ENCODE measurements at regions not wholly inside any gene's neighbourhood (a gene's known extent, or its start where the extent isn't known, plus 50 kb on each side); places are given as distances from the start of the nearest gene placed in this dataset.
"Not testable (repeated sequence)": the region's sequence is repeated elsewhere in the genome, so short reads cannot be mapped to it uniquely, and the experiment has no call there.

GRCh38 chr1:157319567-157319966, 181.4 kb upstream of the ETV3 start:
- no peak for DNase-seq

- not testable (repeated sequence) for DNase-seq
These were observed 179.0 kb upstream of the ETV3 start for GRCh38 chr1:157317229-157317628.

GRCh38 chr1:157315544-157315943, 177.3 kb upstream of the ETV3 start:
- no peak for DNase-seq

- DNase-seq, result no peak
These were observed 176.2 kb upstream of the ETV3 start for GRCh38 chr1:157314408-157314807.

- DNase-seq, result no peak
These were observed 175.1 kb upstream of the ETV3 start for GRCh38 chr1:157313240-157313807.

- no peak for DNase-seq
These were observed 174.1 kb upstream of the ETV3 start for GRCh38 chr1:157312082-157312812.

- DNase-seq, result no peak
These were observed 173.5 kb upstream of the ETV3 start for GRCh38 chr1:157311730-157312081.

- DNase-seq, result not testable (repeated sequence)
These were observed 172.9 kb upstream of the ETV3 start for GRCh38 chr1:157310805-157311729.

GRCh38 chr1:157310401-157310800, 172.2 kb upstream of the ETV3 start:
- DNase-seq, result no peak

- no peak for DNase-seq
These were observed 169.3 kb upstream of the ETV3 start for GRCh38 chr1:157307491-157307890.

GRCh38 chr1:157306896-157307295, 168.7 kb upstream of the ETV3 start:
- DNase-seq, result no peak

GRCh38 chr1:157304271-157304670, 166.1 kb upstream of the ETV3 start:
- no peak for DNase-seq

GRCh38 chr1:157302724-157303123, 164.5 kb upstream of the ETV3 start:
- DNase-seq, result no peak

- no peak for DNase-seq
These were observed 164.0 kb upstream of the ETV3 start for GRCh38 chr1:157302199-157302497.

- no peak for DNase-seq
These were observed 163.4 kb upstream of the ETV3 start for GRCh38 chr1:157301477-157302198.

- not testable (repeated sequence) for DNase-seq
These were observed 156.4 kb upstream of the ETV3 start for GRCh38 chr1:157294387-157295145.

- DNase-seq, result no peak
These were observed 154.8 kb upstream of the ETV3 start for GRCh38 chr1:157292809-157293564.

GRCh38 chr1:157292302-157292701, 154.1 kb upstream of the ETV3 start:
- no peak for DNase-seq

GRCh38 chr1:157291083-157291482, 152.9 kb upstream of the ETV3 start:
- DNase-seq, result no peak

GRCh38 chr1:157289424-157290105, 151.4 kb upstream of the ETV3 start:
- no peak for DNase-seq

GRCh38 chr1:157288996-157289395, 150.8 kb upstream of the ETV3 start:
- peak; percentile 83 to 90 for DNase-seq
